ENCODE measurements at regions not wholly inside any gene's neighbourhood (a gene's known extent, or its start where the extent isn't known, plus 50 kb on each side); places are given as distances from the start of the nearest gene placed in this dataset.

DNA sequence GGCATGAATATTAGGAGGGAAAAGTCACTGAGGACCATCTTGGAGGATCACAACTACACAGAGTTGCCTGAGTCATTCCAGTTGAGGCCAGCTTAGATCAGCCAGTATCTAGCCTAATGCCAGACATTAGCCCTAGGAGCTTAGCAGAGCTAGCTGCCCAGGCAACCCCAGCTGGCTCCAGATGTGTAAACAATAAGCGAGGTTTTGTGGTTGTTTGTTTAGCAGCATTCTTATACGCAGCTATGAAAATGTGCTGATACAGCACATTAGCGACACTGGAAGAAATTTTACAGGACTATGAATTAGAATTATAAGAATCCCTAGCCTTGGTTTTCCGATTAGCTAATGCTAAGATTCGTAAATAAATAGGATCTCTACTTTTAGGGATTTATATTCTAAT lies 59.3 kb downstream of the BTBD3 start:
- ChIA-PET CTCF (interaction anchor here (0.6 kb wide), 1 partner anchor 319 kb away, joined by 3 read pairs; no protein-coding TSS in a partner anchor), POLR2A (ENCODE audit: low non-redundant PET) (no interaction called here)
- no peak overlapping the region for H3K27ac ChIP-seq
- no peak for DNase-seq (ENCODE audit: low spot score)
- TF ChIP-seq, protein P1, sequence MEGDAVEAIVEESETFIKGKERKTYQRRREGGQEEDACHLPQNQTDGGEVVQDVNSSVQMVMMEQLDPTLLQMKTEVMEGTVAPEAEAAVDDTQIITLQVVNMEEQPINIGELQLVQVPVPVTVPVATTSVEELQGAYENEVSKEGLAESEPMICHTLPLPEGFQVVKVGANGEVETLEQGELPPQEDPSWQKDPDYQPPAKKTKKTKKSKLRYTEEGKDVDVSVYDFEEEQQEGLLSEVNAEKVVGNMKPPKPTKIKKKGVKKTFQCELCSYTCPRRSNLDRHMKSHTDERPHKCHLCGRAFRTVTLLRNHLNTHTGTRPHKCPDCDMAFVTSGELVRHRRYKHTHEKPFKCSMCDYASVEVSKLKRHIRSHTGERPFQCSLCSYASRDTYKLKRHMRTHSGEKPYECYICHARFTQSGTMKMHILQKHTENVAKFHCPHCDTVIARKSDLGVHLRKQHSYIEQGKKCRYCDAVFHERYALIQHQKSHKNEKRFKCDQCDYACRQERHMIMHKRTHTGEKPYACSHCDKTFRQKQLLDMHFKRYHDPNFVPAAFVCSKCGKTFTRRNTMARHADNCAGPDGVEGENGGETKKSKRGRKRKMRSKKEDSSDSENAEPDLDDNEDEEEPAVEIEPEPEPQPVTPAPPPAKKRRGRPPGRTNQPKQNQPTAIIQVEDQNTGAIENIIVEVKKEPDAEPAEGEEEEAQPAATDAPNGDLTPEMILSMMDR (conservative IDR thresholded peaks at IDR 0.05; ENCODE audit: low read depth): no peak

DNA sequence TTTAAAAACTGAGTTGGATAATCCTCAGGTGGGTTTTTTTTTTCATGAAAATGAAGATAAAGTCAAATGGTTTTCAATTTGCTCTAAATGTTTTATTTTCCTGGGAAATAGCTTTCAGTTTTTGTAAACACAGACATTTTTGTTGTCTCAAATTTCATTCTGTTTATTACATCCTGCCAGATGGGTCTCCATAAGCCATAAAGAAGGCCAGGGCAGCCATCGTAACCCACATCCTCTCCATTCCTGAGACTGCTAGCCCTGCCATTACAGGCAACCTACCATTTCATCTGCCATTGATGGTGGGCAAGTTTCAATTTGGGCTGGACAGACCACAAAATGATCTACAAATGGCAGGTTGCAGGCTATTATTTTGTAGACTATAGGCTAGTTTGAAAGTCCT lies 60.8 kb downstream of the BTBD3 start:
- ChIA-PET POLR2A (ENCODE audit: low non-redundant PET) (no interaction called here), CTCF (no interaction called here)
- no peak overlapping the region for H3K27ac ChIP-seq
- DNase-seq (ENCODE audit: low spot score): no peak
- TF ChIP-seq, protein P1 (conservative IDR thresholded peaks at IDR 0.05; ENCODE audit: low read depth): no peak

DNA sequence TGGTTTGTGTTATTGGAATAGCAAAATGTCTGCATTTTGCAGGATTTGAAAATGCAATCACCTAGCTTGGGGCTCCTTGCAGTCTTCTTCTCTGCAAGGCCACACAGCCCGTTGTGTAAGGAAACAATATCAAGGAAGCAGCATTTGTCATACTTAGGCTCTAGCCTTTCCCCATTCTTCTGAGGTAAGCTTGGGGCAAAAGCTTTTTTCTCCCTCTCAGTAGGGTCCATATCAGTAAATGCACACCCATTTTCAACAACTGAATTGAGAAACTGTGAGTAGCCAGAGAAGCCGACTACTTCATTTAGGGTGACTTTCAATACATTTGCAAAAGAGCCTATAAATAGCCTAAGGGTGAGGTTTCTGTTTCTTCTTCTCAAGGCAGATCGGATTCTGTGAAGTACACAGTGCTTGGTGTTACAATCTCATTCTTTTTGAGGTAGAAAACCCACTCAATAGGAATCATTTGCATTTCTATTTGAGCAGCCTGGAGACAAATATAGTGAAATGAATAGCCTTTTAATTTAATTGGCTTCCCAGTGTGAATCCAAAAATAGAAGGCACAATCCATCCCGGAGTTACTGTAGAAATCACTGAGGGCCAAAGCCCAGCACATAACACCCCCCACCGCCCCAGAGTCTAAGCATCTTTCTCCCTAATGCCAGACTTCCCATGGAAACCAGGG lies 61.8 kb downstream of the BTBD3 start:
- no peak overlapping the region for H3K27ac ChIP-seq
- TF ChIP-seq, protein P1 (conservative IDR thresholded peaks at IDR 0.05; ENCODE audit: low read depth): no peak
- ChIA-PET CTCF (no interaction called here), POLR2A (ENCODE audit: low non-redundant PET) (no interaction called here)
- DNase-seq (ENCODE audit: low spot score): no peak

DNA sequence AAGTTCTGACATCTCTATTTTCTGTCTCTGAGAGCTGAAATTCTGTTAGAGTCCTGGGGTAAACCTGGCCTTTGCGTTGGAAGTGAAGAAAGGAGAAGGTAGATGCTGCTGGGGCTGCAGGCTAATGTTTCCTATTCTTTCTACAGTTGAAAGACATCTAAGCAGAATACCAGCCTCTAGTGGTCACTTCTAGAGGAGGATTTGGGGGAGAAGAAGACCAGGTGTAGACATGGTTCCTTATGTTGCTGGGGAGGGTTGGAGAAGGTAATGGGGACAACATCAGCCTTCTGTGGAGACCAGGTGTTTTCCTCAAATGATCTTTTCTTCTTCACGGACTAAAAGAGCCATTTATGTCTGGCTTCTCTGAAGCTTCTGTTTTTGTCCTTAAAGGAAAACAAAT lies 62.6 kb downstream of the BTBD3 start:
- CTCF ChIA-PET: interaction anchor here (0.6 kb wide), 1 partner anchor 26 kb away, joined by 3 read pairs; no protein-coding TSS in a partner anchor

DNA sequence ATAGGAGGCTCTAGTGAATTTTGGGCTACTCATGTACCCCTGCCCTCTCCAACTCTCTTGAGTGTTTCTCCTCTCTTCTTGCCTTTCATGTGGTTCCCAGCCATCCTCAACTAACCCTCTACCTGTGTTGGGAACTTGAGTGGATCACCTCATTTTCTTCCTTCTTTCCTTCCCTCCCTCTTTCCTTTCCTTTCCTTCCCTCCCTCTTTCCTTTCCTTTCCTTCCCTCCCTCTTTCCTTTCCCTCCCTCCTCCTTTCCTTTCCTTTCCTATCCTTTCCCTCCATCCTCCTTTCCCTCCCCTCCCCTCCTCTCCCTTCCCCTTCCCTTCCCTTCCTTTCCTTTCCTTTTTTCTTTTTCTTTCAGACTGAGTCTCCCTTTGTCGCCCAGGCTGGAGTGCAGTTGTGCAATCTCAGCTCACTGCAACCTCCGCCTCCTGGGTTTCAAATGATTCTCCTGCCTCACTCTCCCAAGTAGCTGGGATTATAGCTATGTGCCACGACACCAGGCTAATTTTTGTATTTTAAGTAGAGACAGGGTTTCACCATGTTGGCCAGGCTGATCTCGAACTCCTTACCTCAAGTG lies 63.8 kb downstream of the BTBD3 start:
- ChIA-PET CTCF (no interaction called here), POLR2A (ENCODE audit: low non-redundant PET) (no interaction called here)
- TF ChIP-seq, protein P1 (conservative IDR thresholded peaks at IDR 0.05; ENCODE audit: low read depth): no peak
- H3K27ac ChIP-seq: no peak overlapping the region
- DNase-seq (ENCODE audit: low spot score): no peak

More for the DNA sequence above, 62.6 kb downstream of the BTBD3 start:
- TF ChIP-seq, protein P1 (conservative IDR thresholded peaks at IDR 0.05; ENCODE audit: low read depth): no peak
- POLR2A ChIA-PET (ENCODE audit: low non-redundant PET): no interaction called here
- no peak overlapping the region for H3K27ac ChIP-seq
- no peak for DNase-seq (ENCODE audit: low spot score)

DNA sequence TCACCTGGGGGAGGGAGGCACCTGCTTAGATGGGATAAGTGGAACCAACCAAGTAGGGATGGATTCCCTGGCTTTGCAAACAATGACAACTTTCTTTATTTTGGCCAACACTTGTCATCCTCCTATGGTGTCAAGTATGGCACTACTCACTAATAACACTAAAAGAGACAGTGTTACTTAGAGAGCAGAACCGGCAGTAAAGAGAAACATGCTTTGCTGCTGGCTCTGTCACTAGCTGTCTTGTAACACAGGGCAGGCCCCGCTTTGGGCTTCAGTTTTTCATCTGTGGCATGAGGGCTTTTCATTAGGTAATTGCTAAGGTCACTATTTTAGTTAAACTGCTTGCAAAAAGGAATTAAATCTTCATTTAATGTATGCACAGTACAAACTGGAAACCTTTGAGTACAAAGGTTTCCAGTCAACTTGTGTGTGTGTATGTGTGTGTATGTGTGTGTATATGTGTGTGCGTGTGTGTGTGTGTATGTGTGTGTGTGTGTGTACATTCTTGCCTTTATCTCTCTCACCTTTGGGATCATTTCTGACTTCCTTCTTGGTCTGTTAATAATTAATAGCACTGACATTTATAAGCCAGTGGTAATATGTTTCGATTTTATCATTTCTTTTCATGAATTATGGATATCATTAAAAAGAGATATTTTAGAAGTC lies 64.7 kb downstream of the BTBD3 start:
- TF ChIP-seq, protein P1 (conservative IDR thresholded peaks at IDR 0.05; ENCODE audit: low read depth): no peak
- CTCF ChIA-PET: interaction anchor here (0.7 kb wide), 1 partner anchor 255 kb away, joined by 3 read pairs; no protein-coding TSS in a partner anchor
- no peak for DNase-seq (ENCODE audit: low spot score)
- POLR2A ChIA-PET (ENCODE audit: low non-redundant PET): no interaction called here
- H3K27ac ChIP-seq: no peak overlapping the region
